ENCODE measurements at regions not wholly inside any gene's neighbourhood (a gene's known extent, or its start where the extent isn't known, plus 50 kb on each side); places are given as distances from the start of the nearest gene placed in this dataset.

GRCh38 chr12:125772403-125772802 lies 707.2 kb downstream of the AACS start:
- H3K18ac ChIP-seq (ENCODE audit: low read length): no peak overlapping the region
- H2AK5ac ChIP-seq (ENCODE audit: low read depth, low read length): no peak overlapping the region
- H3K9ac ChIP-seq (ENCODE audit: low read depth, low read length, poor library complexity): no peak overlapping the region
- no peaks in the 10 kb centered on the region for H3K27me3 ChIP-seq (ENCODE audit: control insufficient read depth in 3 of 3, insufficient read depth in 3 of 3, low read depth in 1 of 3, low read length in 3 of 3)
- H2BK5ac ChIP-seq (ENCODE audit: low read length): no peak overlapping the region
- H3K79me1 ChIP-seq (ENCODE audit: low read depth, low read length): no peaks in the 10 kb centered on the region
- H3K4me1 ChIP-seq (ENCODE audit: control insufficient read depth in 2 of 2, insufficient read depth in 1 of 2, low read depth in 1 of 2, low read length in 2 of 2): no peaks in the 10 kb centered on the region
- H4K91ac ChIP-seq (ENCODE audit: low read depth, low read length, poor library complexity): no peak overlapping the region
- no peak overlapping the region for H3K27ac ChIP-seq (replicated peaks; ENCODE audit: low read length)
- H2BK12ac ChIP-seq (ENCODE audit: low read length): no peak overlapping the region
- no peak overlapping the region for H2BK120ac ChIP-seq (ENCODE audit: low read depth, low read length)
- no peak overlapping the region for H3K4me3 ChIP-seq (ENCODE audit: low read length in 2 of 2)
- H3K9me3 ChIP-seq (replicated peaks in 1 of 2; ENCODE audit: control insufficient read depth in 2 of 2, insufficient read depth in 1 of 2, low read depth in 1 of 2, low read length in 2 of 2): peaks cover 0 to 3% of the 10 kb centered on the region in 2 donors
- no CpG with 5 or more reads among the region's 2 CpGs for WGBS, 2 donors (ENCODE audit: extremely low coverage in 2 of 2, insufficient read length in 2 of 2, insufficient replicate concordance in 1 of 2)
- no peak overlapping the region for H3K14ac ChIP-seq (ENCODE audit: low read length)
- H3K36me3 ChIP-seq (replicated peaks in 1 of 2; ENCODE audit: control insufficient read depth in 2 of 2, insufficient read depth in 2 of 2, low read length in 2 of 2): peaks cover 0 to 2% of the 10 kb centered on the region in 2 donors
- no peak overlapping the region for H4K8ac ChIP-seq (ENCODE audit: low read depth, low read length)
- H2AFZ ChIP-seq (ENCODE audit: low read length): no peak overlapping the region
- no peak for DNase-seq (ENCODE audit: low spot score)
- H3K4ac ChIP-seq (ENCODE audit: low read length): no peak overlapping the region
- no peak overlapping the region for H2BK15ac ChIP-seq (ENCODE audit: low read length)
- H3K23ac ChIP-seq (ENCODE audit: low read depth, low read length, poor library complexity): no peak overlapping the region
- no peak overlapping the region for H3K4me2 ChIP-seq (ENCODE audit: insufficient read depth, low read length, poor library complexity, severe bottlenecking)

GRCh38 chr12:125773033-125773640 lies 707.9 kb downstream of the AACS start:
- H2BK15ac ChIP-seq (ENCODE audit: low read length): no peak overlapping the region

GRCh38 chr12:125775507-125775906 lies 710.3 kb downstream of the AACS start:
- Histone ChIP-seq H3K27me3 (ENCODE audit: control insufficient read depth in 3 of 3, insufficient read depth in 3 of 3, low read depth in 1 of 3, low read length in 3 of 3) (no peaks in the 10 kb centered on the region), H3K36me3 (replicated peaks in 1 of 2; ENCODE audit: control insufficient read depth in 2 of 2, insufficient read depth in 2 of 2, low read length in 2 of 2) (no peaks in the 10 kb centered on the region), H2BK5ac (ENCODE audit: low read length) (no peak overlapping the region), H3K4me1 (ENCODE audit: control insufficient read depth in 2 of 2, insufficient read depth in 1 of 2, low read depth in 1 of 2, low read length in 2 of 2) (no peaks in the 10 kb centered on the region), H2BK12ac (ENCODE audit: low read length) (no peak overlapping the region), H3K14ac (ENCODE audit: low read length) (no peak overlapping the region), H3K79me1 (ENCODE audit: low read depth, low read length) (no peaks in the 10 kb centered on the region), H2BK120ac (ENCODE audit: low read depth, low read length) (no peak overlapping the region), H3K9me3 (replicated peaks in 1 of 2; ENCODE audit: control insufficient read depth in 2 of 2, insufficient read depth in 1 of 2, low read depth in 1 of 2, low read length in 2 of 2) (peaks cover 0 to 3% of the 10 kb centered on the region in 2 donors), H3K4ac (ENCODE audit: low read length) (no peak overlapping the region), H3K18ac (ENCODE audit: low read length) (no peak overlapping the region), H3K4me3 (ENCODE audit: low read length in 2 of 2) (no peak overlapping the region), H3K27ac (replicated peaks; ENCODE audit: low read length) (no peak overlapping the region), H2BK15ac (ENCODE audit: low read length) (no peak overlapping the region), H4K8ac (ENCODE audit: low read depth, low read length) (no peak overlapping the region), H2AK5ac (ENCODE audit: low read depth, low read length) (no peak overlapping the region), H3K9ac (ENCODE audit: low read depth, low read length, poor library complexity) (no peak overlapping the region), H4K91ac (ENCODE audit: low read depth, low read length, poor library complexity) (no peak overlapping the region), H2AFZ (ENCODE audit: low read length) (no peak overlapping the region), H3K23ac (ENCODE audit: low read depth, low read length, poor library complexity) (no peak overlapping the region), H3K4me2 (ENCODE audit: insufficient read depth, low read length, poor library complexity, severe bottlenecking) (no peak overlapping the region)
- no peak for DNase-seq (ENCODE audit: low spot score)
- no CpG with 5 or more reads among the region's 3 CpGs for WGBS, 2 donors (ENCODE audit: extremely low coverage in 2 of 2, insufficient read length in 2 of 2, insufficient replicate concordance in 1 of 2)

More at GRCh38 chr12:125773033-125773640, 707.9 kb downstream of the AACS start:
- H2AK5ac ChIP-seq (ENCODE audit: low read depth, low read length): no peak overlapping the region
- H3K4me2 ChIP-seq (ENCODE audit: insufficient read depth, low read length, poor library complexity, severe bottlenecking): no peak overlapping the region
- no peaks in the 10 kb centered on the region for H3K79me1 ChIP-seq (ENCODE audit: low read depth, low read length)
- H3K4me1 ChIP-seq (ENCODE audit: control insufficient read depth in 2 of 2, insufficient read depth in 1 of 2, low read depth in 1 of 2, low read length in 2 of 2): no peaks in the 10 kb centered on the region
- no peak overlapping the region for H3K4me3 ChIP-seq (ENCODE audit: low read length in 2 of 2)
- WGBS, 2 donors (ENCODE audit: extremely low coverage in 2 of 2, insufficient read length in 2 of 2, insufficient replicate concordance in 1 of 2): no CpG with 5 or more reads among the region's 14 CpGs
- peaks cover 0 to 2% of the 10 kb centered on the region in 2 donors for H3K36me3 ChIP-seq (replicated peaks in 1 of 2; ENCODE audit: control insufficient read depth in 2 of 2, insufficient read depth in 2 of 2, low read length in 2 of 2)
- no peak overlapping the region for H2BK5ac ChIP-seq (ENCODE audit: low read length)
- H3K9ac ChIP-seq (ENCODE audit: low read depth, low read length, poor library complexity): no peak overlapping the region
- H3K14ac ChIP-seq (ENCODE audit: low read length): no peak overlapping the region
- no peaks in the 10 kb centered on the region for H3K27me3 ChIP-seq (ENCODE audit: control insufficient read depth in 3 of 3, insufficient read depth in 3 of 3, low read depth in 1 of 3, low read length in 3 of 3)
- peaks cover 0 to 3% of the 10 kb centered on the region in 2 donors for H3K9me3 ChIP-seq (replicated peaks in 1 of 2; ENCODE audit: control insufficient read depth in 2 of 2, insufficient read depth in 1 of 2, low read depth in 1 of 2, low read length in 2 of 2)
- H4K8ac ChIP-seq (ENCODE audit: low read depth, low read length): no peak overlapping the region
- no peak for DNase-seq (ENCODE audit: low spot score)
- no peak overlapping the region for H2AFZ ChIP-seq (ENCODE audit: low read length)
- H3K18ac ChIP-seq (ENCODE audit: low read length): no peak overlapping the region
- no peak overlapping the region for H3K27ac ChIP-seq (replicated peaks; ENCODE audit: low read length)
- H3K4ac ChIP-seq (ENCODE audit: low read length): no peak overlapping the region
- H3K23ac ChIP-seq (ENCODE audit: low read depth, low read length, poor library complexity): no peak overlapping the region
- no peak overlapping the region for H4K91ac ChIP-seq (ENCODE audit: low read depth, low read length, poor library complexity)
- H2BK120ac ChIP-seq (ENCODE audit: low read depth, low read length): no peak overlapping the region
- H2BK12ac ChIP-seq (ENCODE audit: low read length): no peak overlapping the region

- no peak for DNase-seq (ENCODE audit: low spot score)
- Histone ChIP-seq H3K4me1 (ENCODE audit: control insufficient read depth in 2 of 2, insufficient read depth in 1 of 2, low read depth in 1 of 2, low read length in 2 of 2) (no peaks in the 10 kb centered on the region), H3K27ac (replicated peaks; ENCODE audit: low read length) (no peak overlapping the region), H2BK120ac (ENCODE audit: low read depth, low read length) (no peak overlapping the region), H2BK12ac (ENCODE audit: low read length) (no peak overlapping the region), H3K27me3 (ENCODE audit: control insufficient read depth in 3 of 3, insufficient read depth in 3 of 3, low read depth in 1 of 3, low read length in 3 of 3) (no peaks in the 10 kb centered on the region), H3K9me3 (replicated peaks in 1 of 2; ENCODE audit: control insufficient read depth in 2 of 2, insufficient read depth in 1 of 2, low read depth in 1 of 2, low read length in 2 of 2) (peaks cover 0 to 3% of the 10 kb centered on the region in 2 donors), H3K4ac (ENCODE audit: low read length) (no peak overlapping the region), H2BK15ac (ENCODE audit: low read length) (no peak overlapping the region), H3K4me2 (ENCODE audit: insufficient read depth, low read length, poor library complexity, severe bottlenecking) (no peak overlapping the region), H2AK5ac (ENCODE audit: low read depth, low read length) (no peak overlapping the region), H4K91ac (ENCODE audit: low read depth, low read length, poor library complexity) (no peak overlapping the region), H3K4me3 (ENCODE audit: low read length in 2 of 2) (no peak overlapping the region), H3K79me1 (ENCODE audit: low read depth, low read length) (no peaks in the 10 kb centered on the region), H3K36me3 (replicated peaks in 1 of 2; ENCODE audit: control insufficient read depth in 2 of 2, insufficient read depth in 2 of 2, low read length in 2 of 2) (no peaks in the 10 kb centered on the region), H3K23ac (ENCODE audit: low read depth, low read length, poor library complexity) (no peak overlapping the region), H4K8ac (ENCODE audit: low read depth, low read length) (no peak overlapping the region), H3K9ac (ENCODE audit: low read depth, low read length, poor library complexity) (no peak overlapping the region), H3K14ac (ENCODE audit: low read length) (no peak overlapping the region), H3K18ac (ENCODE audit: low read length) (no peak overlapping the region), H2AFZ (ENCODE audit: low read length) (no peak overlapping the region), H2BK5ac (ENCODE audit: low read length) (no peak overlapping the region)
- no CpG with 5 or more reads among the region's 3 CpGs for WGBS, 2 donors (ENCODE audit: extremely low coverage in 2 of 2, insufficient read length in 2 of 2, insufficient replicate concordance in 1 of 2)
These were observed 711.0 kb downstream of the AACS start for GRCh38 chr12:125776212-125776611.
